IMR-90 (cell line): ENCODE measurements at regions not wholly inside any gene's neighbourhood (a gene's known extent, or its start where the extent isn't known, plus 50 kb on each side); places are given as distances from the start of the nearest gene placed in this dataset.

ENCODE experiments used
- ATAC-seq: fragments of 200-7000 bp; cut with Tn5 transposase; 2 replicates; pipeline ENCODE4 v1.9.1; 2020; ENCODE audit warnings: low read depth, mild to moderate bottlenecking, moderate library complexity
- BruUV-seq: library from RNA; stranded (reverse); fragments of 400-500 nt; replicated peaks from 2 replicates; lab custom pipeline; 2021; lab: Mats Ljungman, UMichigan
- CTCF ChIA-PET: fragments of 300-600 bp; formaldehyde crosslinking; extraction: SDS; loops from one replicate; lab custom pipeline; 2021; ENCODE audit warnings: antibody characterized with exemption; lab: Yijun Ruan, JAX
- POLR2A ChIA-PET: fragments of 300-600 bp; sonication (Branson Sonifier 250); formaldehyde crosslinking; loops from one replicate; lab custom pipeline; 2022; ENCODE audit warnings: antibody characterized with exemption; ENCODE audit not compliant: unreplicated experiment; lab: Charles Lee
- DNase-seq: peaks from one replicate; pipeline ENCODE4 v3.0.0; 2013
- H2AFZ ChIP-seq: replicated peaks from 2 replicates; pipeline ENCODE3; 2013; ENCODE audit warnings: low read length, mild to moderate bottlenecking; ENCODE audit not compliant: poor library complexity
- H2AK5ac ChIP-seq: 2 replicates; pipeline ENCODE4 v1.6.1; 2013; ENCODE audit warnings: low read depth, low read length, inconsistent platforms
- H2AK9ac ChIP-seq: replicated peaks from 2 replicates; pipeline ENCODE3; 2013; ENCODE audit warnings: mild to moderate bottlenecking, low read depth, low read length, moderate library complexity; ENCODE audit not compliant: poor library complexity
- H2BK120ac ChIP-seq: 2 replicates; pipeline ENCODE4 v1.6.1; 2013; ENCODE audit warnings: low read depth, low read length, inconsistent platforms
- H2BK15ac ChIP-seq: 3 replicates; pipeline ENCODE4 v1.6.1; 2013; ENCODE audit warnings: low read depth, low read length, inconsistent platforms
- H2BK20ac ChIP-seq: 2 replicates; pipeline ENCODE4 v1.6.1; 2013; ENCODE audit warnings: low read depth, mild to moderate bottlenecking, inconsistent platforms, low read length, moderate library complexity
- H2BK5ac ChIP-seq: 2 replicates; pipeline ENCODE4 v1.6.1; 2013; ENCODE audit warnings: mild to moderate bottlenecking, low read depth, low read length, inconsistent platforms; ENCODE audit not compliant: poor library complexity, severe bottlenecking
- H3K14ac ChIP-seq: replicated peaks from 2 replicates; pipeline ENCODE4 v1.6.1; 2013; ENCODE audit warnings: low read depth, low read length, inconsistent platforms
- H3K18ac ChIP-seq: 2 replicates; pipeline ENCODE4 v1.6.1; 2013; ENCODE audit warnings: low read depth, low read length, control low read depth
- H3K23ac ChIP-seq: 2 replicates; pipeline ENCODE4 v1.6.1; 2013; ENCODE audit warnings: low read depth, low read length, inconsistent platforms
- H3K27ac ChIP-seq: 2 replicates; pipeline ENCODE4 v1.5.1; 2013; ENCODE audit warnings: mild to moderate bottlenecking, control low read depth, low read length; ENCODE audit not compliant: insufficient read depth
- H3K27me3 ChIP-seq: 2 replicates; pipeline ENCODE4 v1.6.1; 2013; ENCODE audit warnings: low read length; ENCODE audit not compliant: control insufficient read depth, insufficient read depth
- H3K36me3 ChIP-seq: 2 replicates; pipeline ENCODE4 v1.6.1; 2013; ENCODE audit warnings: low read length, mixed read lengths; ENCODE audit not compliant: control insufficient read depth, insufficient read depth
- H3K4ac ChIP-seq: 2 replicates; pipeline ENCODE4 v1.6.1; 2013; ENCODE audit warnings: low read depth, low read length, inconsistent platforms
- H3K4me1 ChIP-seq: 2 replicates; pipeline ENCODE4 v1.6.1; 2013; ENCODE audit warnings: low read length, mixed read lengths; ENCODE audit not compliant: control insufficient read depth, insufficient read depth
- H3K4me2 ChIP-seq: 2 replicates; pipeline ENCODE4 v1.6.1; 2013; ENCODE audit warnings: low read depth, mild to moderate bottlenecking, control low read depth, low read length, moderate library complexity
- H3K4me3 ChIP-seq: 2 replicates; pipeline ENCODE4 v1.5.1; 2013; ENCODE audit warnings: low read depth, mild to moderate bottlenecking, control low read depth, low read length, moderate library complexity; ENCODE audit not compliant: insufficient read depth
- H3K56ac ChIP-seq: 2 replicates; pipeline ENCODE4 v1.6.1; 2013; ENCODE audit warnings: low read length, inconsistent platforms; ENCODE audit not compliant: insufficient read depth; ENCODE audit errors: extremely low read depth
- H3K79me1 ChIP-seq, 2 experiments: 2 replicates each; pipeline ENCODE4 v1.6.1; 2013; ENCODE audit warnings: low read length in 2 of 2, inconsistent platforms in 1 of 2, low read depth in 1 of 2
- H3K9ac ChIP-seq: 2 replicates; pipeline ENCODE4 v1.6.1; 2013; ENCODE audit warnings: low read depth, low read length, control low read depth
- H3K9me1 ChIP-seq: 2 replicates; pipeline ENCODE4 v1.6.1; 2013; ENCODE audit warnings: low read length, inconsistent platforms; ENCODE audit not compliant: insufficient read depth
- H3K9me3 ChIP-seq: 2 replicates; pipeline ENCODE4 v1.6.1; 2013; ENCODE audit warnings: low read length; ENCODE audit not compliant: control insufficient read depth, insufficient read depth
- H4K20me1 ChIP-seq: 2 replicates; pipeline ENCODE4 v1.6.1; 2013; ENCODE audit warnings: low read length, inconsistent platforms; ENCODE audit not compliant: insufficient read depth
- H4K5ac ChIP-seq: 2 replicates; pipeline ENCODE4 v1.6.1; 2013; ENCODE audit warnings: mild to moderate bottlenecking, low read depth, low read length, control low read depth
- H4K8ac ChIP-seq, 2 experiments: 2 replicates each; pipeline ENCODE4 v1.6.1; 2013; ENCODE audit warnings: low read depth in 2 of 2, low read length in 2 of 2, control low read depth in 1 of 2, inconsistent platforms in 1 of 2
- H4K91ac ChIP-seq: 2 replicates; pipeline ENCODE4 v1.6.1; 2013; ENCODE audit warnings: low read depth, low read length, inconsistent platforms; ENCODE audit not compliant: insufficient read depth
- BHLHE40 ChIP-seq: fragments of 150-350 bp; IDR thresholded peaks from 2 replicates; pipeline ENCODE4 v1.6.1; 2016; ENCODE audit warnings: mild to moderate bottlenecking, low read depth, low read length
- CEBPB ChIP-seq: IDR thresholded peaks from 2 replicates; pipeline ENCODE4 v1.6.1; 2012; ENCODE audit warnings: low read depth, low read length, improper control_type of control experiment
- CHD1 ChIP-seq: IDR thresholded peaks from 2 replicates; pipeline ENCODE4 v1.6.1; 2012; ENCODE audit warnings: low read depth, low read length, improper control_type of control experiment
- FOS ChIP-seq: fragments of 150-350 bp; IDR thresholded peaks from 2 replicates; pipeline ENCODE4 v1.6.1; 2016; ENCODE audit warnings: low read depth, low read length
- MAFK ChIP-seq: IDR thresholded peaks from 2 replicates; pipeline ENCODE4 v1.6.1; 2012; ENCODE audit warnings: low read depth, low read length, improper control_type of control experiment
- MAZ ChIP-seq: IDR thresholded peaks from 2 replicates; pipeline ENCODE4 v1.6.1; 2012; ENCODE audit warnings: low read depth, mild to moderate bottlenecking, low read length, improper control_type of control experiment, moderate library complexity, borderline replicate concordance
- MXI1 ChIP-seq: IDR thresholded peaks from 2 replicates; pipeline ENCODE4 v1.6.1; 2012; ENCODE audit warnings: low read depth, mild to moderate bottlenecking, low read length, moderate library complexity, borderline replicate concordance
- NFE2L2 ChIP-seq: fragments of 150-350 bp; IDR thresholded peaks from 2 replicates; pipeline ENCODE4 v1.6.1; 2016; ENCODE audit warnings: low read depth, mild to moderate bottlenecking, low read length
- POLR2A ChIP-seq: IDR thresholded peaks from 2 replicates; pipeline ENCODE4 v1.6.1; 2012; ENCODE audit warnings: mild to moderate bottlenecking, low read depth, low read length
- RAD21 ChIP-seq: IDR thresholded peaks from 2 replicates; pipeline ENCODE4 v1.6.1; 2012; ENCODE audit warnings: low read length, improper control_type of control experiment
- RCOR1 ChIP-seq: IDR thresholded peaks from 2 replicates; pipeline ENCODE4 v1.6.1; 2012; ENCODE audit warnings: mild to moderate bottlenecking, low read length, improper control_type of control experiment; ENCODE audit not compliant: insufficient replicate concordance
- RFX5 ChIP-seq: IDR thresholded peaks from 2 replicates; pipeline ENCODE4 v1.8.0; 2012; ENCODE audit warnings: low read depth, mild to moderate bottlenecking, low read length, moderate library complexity
- SMC3 ChIP-seq: fragments of 150-350 bp; IDR thresholded peaks from 2 replicates; pipeline ENCODE4 v1.6.1; 2016; ENCODE audit warnings: low read depth, mild to moderate bottlenecking, antibody characterized with exemption, low read length, moderate library complexity
- WGBS, 2 experiments: methylation state at CpG; one replicate each; pipeline versions ENCODE4 v1.1.5 to v1.1.7; 2013; ENCODE audit warnings: missing lambda C conversion rate in 2 of 2; ENCODE audit not compliant: insufficient read length in 1 of 2; ENCODE audit errors: extremely low coverage in 2 of 2; 5-methylcytosine and 5-hydroxymethylcytosine counted together
- dilution Hi-C: fragments of 300-500 bp; cut with HindIII; formaldehyde crosslinking; loops from one replicate; pipeline ENCODE4 v1.14.3; 2018; ENCODE audit warnings: low sequenced_read_pairs; ENCODE audit not compliant: unreplicated experiment
- in situ Hi-C: fragments of 300-500 bp; cut with MboI; formaldehyde crosslinking; loops from 3 replicates; pipeline ENCODE4 v1.14.3; 2019; ENCODE audit warnings: low sequenced_read_pairs, inconsistent platforms, mixed read lengths
- intact Hi-C: fragments of 100-400 bp; cut with micrococcal nuclease; formaldehyde crosslinking; loops from 2 replicates; pipeline ENCODE4 v1.10.0; 2022
- TF ChIP-seq, protein P1 (sequence below): fragments of 150-350 bp; IDR thresholded peaks from 2 replicates; pipeline ENCODE4 v1.6.1; 2017; ENCODE audit warnings: mild to moderate bottlenecking, antibody characterized with exemption, low read length, low read depth
- TF ChIP-seq, protein P2 (sequence below): conservative IDR thresholded peaks from 2 replicates; pipeline ENCODE4 v1.5.1; 2012; ENCODE audit warnings: mild to moderate bottlenecking, low read depth, low read length, improper control_type of control experiment
- TF ChIP-seq, protein P3 (sequence below): fragments of 150-350 bp; IDR thresholded peaks from 2 replicates; pipeline ENCODE4 v1.6.1; 2016; ENCODE audit warnings: low read depth, mild to moderate bottlenecking, low read length, moderate library complexity, borderline replicate concordance

DNA sequence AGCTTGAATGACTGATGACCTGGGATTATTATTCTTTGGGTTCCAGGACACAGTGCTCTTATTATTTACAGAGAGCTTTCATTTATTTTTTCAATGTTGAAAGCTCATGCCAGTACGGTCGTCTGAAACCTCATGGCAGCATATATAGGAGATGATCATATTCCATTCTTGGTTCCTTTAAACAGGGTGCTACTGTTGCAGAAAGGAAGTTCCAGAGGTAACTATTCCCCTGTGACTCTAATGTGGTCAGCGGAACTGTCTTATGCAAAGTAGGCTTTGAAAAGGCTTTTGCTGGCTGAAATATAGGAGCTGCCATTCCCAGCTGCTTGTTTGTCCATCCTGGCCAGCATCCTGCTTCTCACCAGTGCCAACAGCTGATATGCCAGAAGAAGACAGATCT is 208.3 kb upstream of the LEF1 start:
- DNase-seq: no peak
- H2BK120ac ChIP-seq: no peak overlapping the region
- H3K4me1 ChIP-seq: no peaks in the 10 kb centered on the region
- no peak overlapping the region for H3K9ac ChIP-seq
- H2AFZ ChIP-seq: no peak overlapping the region
- WGBS, 2 experiments: no CpG with 5 or more reads among the region's 3 CpGs
- no peak overlapping the region for H3K18ac ChIP-seq
- ATAC-seq: no peak
- POLR2A ChIA-PET: no interaction called here
- no peaks in the 10 kb centered on the region for H4K20me1 ChIP-seq
- H2BK20ac ChIP-seq: no peak overlapping the region
- TF ChIP-seq FOS (no peak), MAZ (no peak), RAD21 (no peak), RCOR1 (no peak), BHLHE40 (no peak), POLR2A (no peak), RFX5 (no peak), CHD1 (no peak), NFE2L2 (no peak), MXI1 (no peak), CEBPB (no peak), MAFK (no peak), SMC3 (no peak)
- TF ChIP-seq, protein P1, sequence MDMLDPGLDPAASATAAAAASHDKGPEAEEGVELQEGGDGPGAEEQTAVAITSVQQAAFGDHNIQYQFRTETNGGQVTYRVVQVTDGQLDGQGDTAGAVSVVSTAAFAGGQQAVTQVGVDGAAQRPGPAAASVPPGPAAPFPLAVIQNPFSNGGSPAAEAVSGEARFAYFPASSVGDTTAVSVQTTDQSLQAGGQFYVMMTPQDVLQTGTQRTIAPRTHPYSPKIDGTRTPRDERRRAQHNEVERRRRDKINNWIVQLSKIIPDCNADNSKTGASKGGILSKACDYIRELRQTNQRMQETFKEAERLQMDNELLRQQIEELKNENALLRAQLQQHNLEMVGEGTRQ: no peak
- TF ChIP-seq, protein P2, sequence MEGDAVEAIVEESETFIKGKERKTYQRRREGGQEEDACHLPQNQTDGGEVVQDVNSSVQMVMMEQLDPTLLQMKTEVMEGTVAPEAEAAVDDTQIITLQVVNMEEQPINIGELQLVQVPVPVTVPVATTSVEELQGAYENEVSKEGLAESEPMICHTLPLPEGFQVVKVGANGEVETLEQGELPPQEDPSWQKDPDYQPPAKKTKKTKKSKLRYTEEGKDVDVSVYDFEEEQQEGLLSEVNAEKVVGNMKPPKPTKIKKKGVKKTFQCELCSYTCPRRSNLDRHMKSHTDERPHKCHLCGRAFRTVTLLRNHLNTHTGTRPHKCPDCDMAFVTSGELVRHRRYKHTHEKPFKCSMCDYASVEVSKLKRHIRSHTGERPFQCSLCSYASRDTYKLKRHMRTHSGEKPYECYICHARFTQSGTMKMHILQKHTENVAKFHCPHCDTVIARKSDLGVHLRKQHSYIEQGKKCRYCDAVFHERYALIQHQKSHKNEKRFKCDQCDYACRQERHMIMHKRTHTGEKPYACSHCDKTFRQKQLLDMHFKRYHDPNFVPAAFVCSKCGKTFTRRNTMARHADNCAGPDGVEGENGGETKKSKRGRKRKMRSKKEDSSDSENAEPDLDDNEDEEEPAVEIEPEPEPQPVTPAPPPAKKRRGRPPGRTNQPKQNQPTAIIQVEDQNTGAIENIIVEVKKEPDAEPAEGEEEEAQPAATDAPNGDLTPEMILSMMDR: no peak
- TF ChIP-seq, protein P3, sequence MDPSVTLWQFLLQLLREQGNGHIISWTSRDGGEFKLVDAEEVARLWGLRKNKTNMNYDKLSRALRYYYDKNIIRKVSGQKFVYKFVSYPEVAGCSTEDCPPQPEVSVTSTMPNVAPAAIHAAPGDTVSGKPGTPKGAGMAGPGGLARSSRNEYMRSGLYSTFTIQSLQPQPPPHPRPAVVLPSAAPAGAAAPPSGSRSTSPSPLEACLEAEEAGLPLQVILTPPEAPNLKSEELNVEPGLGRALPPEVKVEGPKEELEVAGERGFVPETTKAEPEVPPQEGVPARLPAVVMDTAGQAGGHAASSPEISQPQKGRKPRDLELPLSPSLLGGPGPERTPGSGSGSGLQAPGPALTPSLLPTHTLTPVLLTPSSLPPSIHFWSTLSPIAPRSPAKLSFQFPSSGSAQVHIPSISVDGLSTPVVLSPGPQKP: no peak
- in situ Hi-C loops: no loop called here
- H2BK15ac ChIP-seq: no peak overlapping the region
- H4K5ac ChIP-seq: no peak overlapping the region
- H2BK5ac ChIP-seq: no peak overlapping the region
- no peak overlapping the region for H4K91ac ChIP-seq
- H3K9me3 ChIP-seq: no peaks in the 10 kb centered on the region
- no peak overlapping the region for H3K4me3 ChIP-seq
- H2AK5ac ChIP-seq: no peak overlapping the region
- no peak overlapping the region for H3K56ac ChIP-seq
- H3K27me3 ChIP-seq: peaks cover 16% of the 10 kb centered on the region
- no peak overlapping the region for H3K4ac ChIP-seq
- CTCF ChIA-PET: interaction anchor here (0.6 to 1.4 kb wide), 2 partner anchors 10 to 211 kb away, joined by 3 to 4 read pairs; no protein-coding TSS in a partner anchor
- H3K14ac ChIP-seq: no peak overlapping the region
- H3K4me2 ChIP-seq: no peak overlapping the region
- dilution Hi-C loops: no loop called here
- no peak overlapping the region for H3K23ac ChIP-seq
- H3K36me3 ChIP-seq: no peaks in the 10 kb centered on the region
- BruUV-seq: no TSS peak
- no peak overlapping the region for H2AK9ac ChIP-seq
- H3K79me1 ChIP-seq: no peaks in the 10 kb centered on the region
- H4K8ac ChIP-seq: no peak overlapping the region
- H3K27ac ChIP-seq: no peak overlapping the region
- intact Hi-C loops: no loop called here
- no peaks in the 10 kb centered on the region for H3K9me1 ChIP-seq
